WTC11 (cell line): ENCODE measurements at regions not wholly inside any gene's neighbourhood (a gene's known extent, or its start where the extent isn't known, plus 50 kb on each side); places are given as distances from the start of the nearest gene placed in this dataset.

Experiments used
- E2F4 ChIP-seq: sonication (generic); formaldehyde crosslinking; IDR thresholded peaks from 2 replicates; pipeline ENCODE4 v1.8.1; 2022; ENCODE audit warnings: low read depth, mild to moderate bottlenecking, moderate library complexity, missing genetic modification reagents, borderline replicate concordance
- ESRRA ChIP-seq: sonication (generic); formaldehyde crosslinking; IDR thresholded peaks from 2 replicates; pipeline ENCODE4 v1.8.1; 2022; ENCODE audit warnings: mild to moderate bottlenecking, missing genetic modification reagents, borderline replicate concordance
- ETV6 ChIP-seq: sonication (generic); formaldehyde crosslinking; IDR thresholded peaks from 2 replicates; pipeline ENCODE4 v1.8.1; 2022; ENCODE audit warnings: mild to moderate bottlenecking, missing genetic modification reagents
- MAX ChIP-seq: sonication (generic); formaldehyde crosslinking; IDR thresholded peaks from 2 replicates; pipeline ENCODE4 v1.8.0; 2022; ENCODE audit warnings: mild to moderate bottlenecking, missing genetic modification reagents
- SP1 ChIP-seq: sonication (generic); formaldehyde crosslinking; conservative IDR thresholded peaks from 2 replicates; pipeline ENCODE4 v1.8.1; 2022; ENCODE audit warnings: missing genetic modification reagents
- TF ChIP-seq, protein P1 (sequence below): sonication (generic); formaldehyde crosslinking; IDR thresholded peaks from 2 replicates; pipeline ENCODE4 v1.8.0; 2022; ENCODE audit warnings: mild to moderate bottlenecking, missing genetic modification reagents
- TF ChIP-seq, protein P2 (sequence below): fragments of 200-600 bp; IDR thresholded peaks from 2 replicates; pipeline ENCODE4 v1.8.0; 2022; ENCODE audit warnings: antibody characterized with exemption
- TF ChIP-seq, protein P3 (sequence below): sonication (generic); formaldehyde crosslinking; IDR thresholded peaks from 2 replicates; pipeline ENCODE4 v1.8.1; 2023; ENCODE audit warnings: mild to moderate bottlenecking, missing genetic modification reagents, moderate library complexity

- TF ChIP-seq ETV6 (no peak), MAX (CRISPR knock-in tag) (no peak), ESRRA (no peak), SP1 (CRISPR knock-in tag) (no peak), E2F4 (CRISPR knock-in tag) (no peak)
- TF ChIP-seq, protein P1, sequence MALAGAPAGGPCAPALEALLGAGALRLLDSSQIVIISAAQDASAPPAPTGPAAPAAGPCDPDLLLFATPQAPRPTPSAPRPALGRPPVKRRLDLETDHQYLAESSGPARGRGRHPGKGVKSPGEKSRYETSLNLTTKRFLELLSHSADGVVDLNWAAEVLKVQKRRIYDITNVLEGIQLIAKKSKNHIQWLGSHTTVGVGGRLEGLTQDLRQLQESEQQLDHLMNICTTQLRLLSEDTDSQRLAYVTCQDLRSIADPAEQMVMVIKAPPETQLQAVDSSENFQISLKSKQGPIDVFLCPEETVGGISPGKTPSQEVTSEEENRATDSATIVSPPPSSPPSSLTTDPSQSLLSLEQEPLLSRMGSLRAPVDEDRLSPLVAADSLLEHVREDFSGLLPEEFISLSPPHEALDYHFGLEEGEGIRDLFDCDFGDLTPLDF (CRISPR knock-in tag) = no peak
- TF ChIP-seq, protein P2, sequence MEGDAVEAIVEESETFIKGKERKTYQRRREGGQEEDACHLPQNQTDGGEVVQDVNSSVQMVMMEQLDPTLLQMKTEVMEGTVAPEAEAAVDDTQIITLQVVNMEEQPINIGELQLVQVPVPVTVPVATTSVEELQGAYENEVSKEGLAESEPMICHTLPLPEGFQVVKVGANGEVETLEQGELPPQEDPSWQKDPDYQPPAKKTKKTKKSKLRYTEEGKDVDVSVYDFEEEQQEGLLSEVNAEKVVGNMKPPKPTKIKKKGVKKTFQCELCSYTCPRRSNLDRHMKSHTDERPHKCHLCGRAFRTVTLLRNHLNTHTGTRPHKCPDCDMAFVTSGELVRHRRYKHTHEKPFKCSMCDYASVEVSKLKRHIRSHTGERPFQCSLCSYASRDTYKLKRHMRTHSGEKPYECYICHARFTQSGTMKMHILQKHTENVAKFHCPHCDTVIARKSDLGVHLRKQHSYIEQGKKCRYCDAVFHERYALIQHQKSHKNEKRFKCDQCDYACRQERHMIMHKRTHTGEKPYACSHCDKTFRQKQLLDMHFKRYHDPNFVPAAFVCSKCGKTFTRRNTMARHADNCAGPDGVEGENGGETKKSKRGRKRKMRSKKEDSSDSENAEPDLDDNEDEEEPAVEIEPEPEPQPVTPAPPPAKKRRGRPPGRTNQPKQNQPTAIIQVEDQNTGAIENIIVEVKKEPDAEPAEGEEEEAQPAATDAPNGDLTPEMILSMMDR = no peak
- TF ChIP-seq, protein P3, sequence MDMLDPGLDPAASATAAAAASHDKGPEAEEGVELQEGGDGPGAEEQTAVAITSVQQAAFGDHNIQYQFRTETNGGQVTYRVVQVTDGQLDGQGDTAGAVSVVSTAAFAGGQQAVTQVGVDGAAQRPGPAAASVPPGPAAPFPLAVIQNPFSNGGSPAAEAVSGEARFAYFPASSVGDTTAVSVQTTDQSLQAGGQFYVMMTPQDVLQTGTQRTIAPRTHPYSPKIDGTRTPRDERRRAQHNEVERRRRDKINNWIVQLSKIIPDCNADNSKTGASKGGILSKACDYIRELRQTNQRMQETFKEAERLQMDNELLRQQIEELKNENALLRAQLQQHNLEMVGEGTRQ (CRISPR knock-in tag) = no peak
Measured at GRCh38 chr3:164023480-164023879, 1054.8 kb downstream of the SI start.
